ENCODE measurements at regions not wholly inside any gene's neighbourhood (a gene's known extent, or its start where the extent isn't known, plus 50 kb on each side); places are given as distances from the start of the nearest gene placed in this dataset.

DNA sequence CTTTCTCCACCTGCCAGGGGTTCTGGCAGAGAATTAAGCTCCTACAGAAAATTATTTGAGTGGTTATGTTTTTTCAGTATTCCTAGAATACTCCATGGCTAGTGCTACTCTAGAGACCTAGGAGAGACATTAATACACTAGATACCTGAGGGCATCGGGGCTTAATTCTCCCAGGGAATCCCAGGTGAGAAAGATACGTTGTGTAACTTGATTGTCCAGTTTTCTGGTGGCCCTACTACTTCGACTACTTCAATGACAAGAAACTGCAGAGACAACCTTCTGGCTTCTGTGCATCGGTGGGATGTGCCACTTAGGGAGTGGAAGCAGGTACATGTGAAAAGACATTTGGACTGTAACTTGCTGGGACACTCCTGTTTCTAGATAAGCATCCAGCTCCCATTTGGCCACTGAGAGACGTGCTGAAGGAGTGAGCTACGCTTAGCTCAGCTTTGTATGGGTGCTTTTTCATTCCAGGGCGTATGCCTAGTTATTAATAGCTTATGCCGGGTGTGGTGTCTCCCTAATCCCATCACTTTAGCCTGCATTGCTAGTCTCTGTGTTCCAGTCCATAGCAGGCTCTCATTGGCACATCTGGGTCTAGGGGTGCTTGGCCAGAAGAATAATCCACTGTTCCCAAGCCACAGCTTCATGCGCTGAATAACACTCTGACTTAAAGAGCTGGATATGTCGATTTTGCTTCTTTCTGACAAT lies 300.7 kb downstream of the SIPA1L2 start:
- DNase-seq (ENCODE audit: low spot score): no peak
- TF ChIP-seq, protein P1, sequence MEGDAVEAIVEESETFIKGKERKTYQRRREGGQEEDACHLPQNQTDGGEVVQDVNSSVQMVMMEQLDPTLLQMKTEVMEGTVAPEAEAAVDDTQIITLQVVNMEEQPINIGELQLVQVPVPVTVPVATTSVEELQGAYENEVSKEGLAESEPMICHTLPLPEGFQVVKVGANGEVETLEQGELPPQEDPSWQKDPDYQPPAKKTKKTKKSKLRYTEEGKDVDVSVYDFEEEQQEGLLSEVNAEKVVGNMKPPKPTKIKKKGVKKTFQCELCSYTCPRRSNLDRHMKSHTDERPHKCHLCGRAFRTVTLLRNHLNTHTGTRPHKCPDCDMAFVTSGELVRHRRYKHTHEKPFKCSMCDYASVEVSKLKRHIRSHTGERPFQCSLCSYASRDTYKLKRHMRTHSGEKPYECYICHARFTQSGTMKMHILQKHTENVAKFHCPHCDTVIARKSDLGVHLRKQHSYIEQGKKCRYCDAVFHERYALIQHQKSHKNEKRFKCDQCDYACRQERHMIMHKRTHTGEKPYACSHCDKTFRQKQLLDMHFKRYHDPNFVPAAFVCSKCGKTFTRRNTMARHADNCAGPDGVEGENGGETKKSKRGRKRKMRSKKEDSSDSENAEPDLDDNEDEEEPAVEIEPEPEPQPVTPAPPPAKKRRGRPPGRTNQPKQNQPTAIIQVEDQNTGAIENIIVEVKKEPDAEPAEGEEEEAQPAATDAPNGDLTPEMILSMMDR (IDR thresholded peaks at IDR 0.05; ENCODE audit: extremely low read depth, missing control alignments): no peak

GRCh38 chr1:232328486-232329102 lies 301.3 kb downstream of the SIPA1L2 start:
- TF ChIP-seq, protein P1 (IDR thresholded peaks at IDR 0.05; ENCODE audit: extremely low read depth, missing control alignments): no peak

DNA sequence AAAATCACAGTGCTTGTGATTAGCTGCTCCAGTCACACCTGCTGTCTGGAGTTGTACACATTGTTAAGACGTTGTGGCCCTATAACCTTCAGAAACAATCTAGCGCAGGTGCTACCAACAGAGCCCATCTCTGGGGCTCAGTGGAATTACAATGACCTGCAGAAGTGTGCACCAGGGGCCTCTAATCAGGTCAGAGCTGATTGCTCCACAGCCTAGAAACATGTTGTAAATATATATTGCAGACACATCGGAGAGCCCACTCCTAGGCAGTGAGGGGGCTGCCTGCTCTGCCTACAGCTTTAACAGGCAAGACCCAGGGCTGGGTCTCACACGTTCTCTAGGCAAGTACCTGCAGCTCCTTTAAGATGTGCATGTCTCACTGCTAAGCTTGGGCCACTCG lies 302.0 kb downstream of the SIPA1L2 start:
- TF ChIP-seq, protein P1 (IDR thresholded peaks at IDR 0.05; ENCODE audit: extremely low read depth, missing control alignments): no peak
- no peak for DNase-seq (ENCODE audit: low spot score)

More at GRCh38 chr1:232328486-232329102, 301.3 kb downstream of the SIPA1L2 start:
- no peak for DNase-seq (ENCODE audit: low spot score)

DNA sequence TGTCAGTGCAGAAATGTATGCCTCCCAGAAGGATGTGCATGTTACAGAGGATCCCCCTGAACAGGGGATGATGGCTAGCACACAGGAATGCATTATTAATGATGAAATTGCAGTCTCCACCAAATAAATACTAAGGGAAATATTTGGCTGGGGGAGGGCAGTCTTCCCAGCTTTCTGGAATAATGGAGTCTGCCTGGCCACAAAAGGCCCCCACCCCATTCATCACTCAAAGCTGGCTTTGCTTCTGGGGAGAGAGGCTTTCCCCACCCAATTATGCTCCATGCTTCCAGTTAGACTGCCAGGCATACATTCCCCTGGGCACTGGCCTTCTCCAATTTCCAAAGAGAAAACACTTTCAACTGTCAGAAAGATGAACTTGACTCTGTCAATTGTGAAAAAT lies 302.7 kb downstream of the SIPA1L2 start:
- DNase-seq (ENCODE audit: low spot score): no peak
- TF ChIP-seq, protein P1 (IDR thresholded peaks at IDR 0.05; ENCODE audit: extremely low read depth, missing control alignments): no peak

DNA sequence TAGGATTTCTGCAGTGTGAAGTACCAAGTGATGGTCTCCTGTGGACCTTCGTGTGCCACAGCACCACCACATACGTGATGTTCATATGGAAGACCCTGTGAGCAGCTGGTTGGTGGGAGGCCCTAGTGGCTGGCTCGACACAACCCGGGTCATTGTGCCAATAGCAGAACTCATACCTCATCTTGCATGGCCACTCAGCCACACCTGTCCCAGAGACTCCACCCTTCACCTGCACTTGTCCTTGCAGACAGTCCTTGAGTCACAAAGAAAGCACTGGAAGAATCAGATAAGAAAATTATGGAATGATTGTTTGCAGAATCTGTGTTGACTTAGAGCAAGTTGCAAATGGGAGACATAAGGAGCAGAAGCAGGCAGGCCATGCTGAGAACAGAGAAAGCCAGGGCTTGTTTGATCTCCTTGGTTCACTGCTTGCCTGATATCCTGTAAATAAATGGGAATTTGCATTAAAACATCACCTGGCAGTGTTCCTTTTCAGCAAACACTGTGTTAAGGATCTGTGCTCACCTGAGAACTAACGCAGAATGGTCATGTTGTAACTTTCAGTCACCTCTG lies 307.7 kb downstream of the SIPA1L2 start:
- TF ChIP-seq, protein P1 (IDR thresholded peaks at IDR 0.05; ENCODE audit: extremely low read depth, missing control alignments): no peak
- no peak for DNase-seq (ENCODE audit: low spot score)

GRCh38 chr1:232319518-232320210 lies 310.3 kb downstream of the SIPA1L2 start:
- TF ChIP-seq, protein P1 (IDR thresholded peaks at IDR 0.05; ENCODE audit: extremely low read depth, missing control alignments): no peak
- DNase-seq (ENCODE audit: low spot score): no peak

DNA sequence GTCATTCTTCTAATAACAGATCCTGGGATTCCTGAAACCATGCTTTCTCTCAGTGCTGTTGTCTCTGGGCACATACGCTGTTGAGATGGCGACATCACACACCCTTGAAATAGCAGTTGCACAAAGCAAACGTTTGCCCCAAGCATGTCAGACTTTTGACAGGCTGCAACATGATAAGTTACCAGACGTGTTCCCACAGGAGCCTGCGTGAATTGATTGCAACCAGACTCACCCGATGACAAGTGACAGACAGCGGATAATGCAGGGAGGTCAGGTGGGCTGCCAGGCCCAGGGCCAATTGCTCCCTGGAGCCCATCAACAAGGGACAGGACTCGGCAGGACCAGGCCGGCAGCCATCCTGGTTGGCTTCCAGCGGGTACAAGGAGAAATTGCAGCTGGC lies 310.9 kb downstream of the SIPA1L2 start:
- no peak for DNase-seq (ENCODE audit: low spot score)
- TF ChIP-seq, protein P1 (IDR thresholded peaks at IDR 0.05; ENCODE audit: extremely low read depth, missing control alignments): no peak

Measured in GM20000 (cell line).